ENCODE measurements at regions not wholly inside any gene's neighbourhood (a gene's known extent, or its start where the extent isn't known, plus 50 kb on each side); places are given as distances from the start of the nearest gene placed in this dataset.

GRCh38 chr16:74226338-74226954 lies 70.2 kb upstream of the PSMD7 start:
- no peak overlapping the region for H2BK120ac ChIP-seq (ENCODE audit: low read depth, low read length)
- no peak overlapping the region for H3K27ac ChIP-seq (ENCODE audit: insufficient read depth, low read length)
- H3K4me1 ChIP-seq (ENCODE audit: control insufficient read depth, insufficient read depth, low read length), result no peaks in the 10 kb centered on the region
- H3K18ac ChIP-seq (ENCODE audit: low read depth, low read length), result no peak overlapping the region
- H3K27me3 ChIP-seq (ENCODE audit: control insufficient read depth, insufficient read depth, low read length), result no peaks in the 10 kb centered on the region; the same call in 1 of the 2 replicates
- H2AFZ ChIP-seq (replicated peaks; ENCODE audit: low read length, poor library complexity), result no peak overlapping the region
- H4K20me1 ChIP-seq (ENCODE audit: insufficient read depth, low read length), result no peaks in the 10 kb centered on the region
- POLR2A ChIA-PET (ENCODE audit: unreplicated experiment), result no interaction called here
- H3K9me1 ChIP-seq (ENCODE audit: insufficient read depth, low read length), result no peaks in the 10 kb centered on the region
- no peak overlapping the region for H2AK5ac ChIP-seq (ENCODE audit: low read depth, low read length)
- no peak overlapping the region for H3K9ac ChIP-seq (ENCODE audit: low read depth, low read length)
- H3K14ac ChIP-seq (replicated peaks; ENCODE audit: low read depth, low read length), result no peak overlapping the region
- H2BK20ac ChIP-seq (ENCODE audit: low read depth, low read length), result no peak overlapping the region
- no peak overlapping the region for H3K4ac ChIP-seq (ENCODE audit: low read depth, low read length)
- in situ Hi-C loops (cut with MboI; ENCODE audit: low sequenced_read_pairs) (no loop called here), intact Hi-C loops (cut with micrococcal nuclease) (loop anchor here (1.0 kb wide), 2 partner anchors 162 to 270 kb away; no protein-coding TSS in a partner anchor), dilution Hi-C loops (cut with HindIII; ENCODE audit: low sequenced_read_pairs, unreplicated experiment) (no loop called here)
- H2BK5ac ChIP-seq (ENCODE audit: low read depth, low read length, poor library complexity, severe bottlenecking), result no peak overlapping the region
- ATAC-seq (ENCODE audit: low read depth), result peak; percentile 57; the same call in 1 of the 2 replicates
- H3K4me3 ChIP-seq (ENCODE audit: insufficient read depth, low read depth, low read length), result no peak overlapping the region
- no peak overlapping the region for H2BK15ac ChIP-seq (ENCODE audit: low read depth, low read length)
- H2AK9ac ChIP-seq (replicated peaks; ENCODE audit: low read depth, low read length, poor library complexity), result no peak overlapping the region
- H4K5ac ChIP-seq (ENCODE audit: low read depth, low read length), result no peak overlapping the region
- no peak overlapping the region for H3K23ac ChIP-seq (ENCODE audit: low read depth, low read length)
- no peaks in the 10 kb centered on the region for H3K36me3 ChIP-seq (ENCODE audit: control insufficient read depth, insufficient read depth, low read length)
- no peak overlapping the region for H4K91ac ChIP-seq (ENCODE audit: insufficient read depth, low read depth, low read length)
- H3K79me1 ChIP-seq (ENCODE audit: low read depth in 1 of 2, low read length in 2 of 2), result no peaks in the 10 kb centered on the region
- CTCF ChIA-PET, result interaction anchor here (0.6 to 3.5 kb wide), 11 partner anchors 8 to 1394 kb away, joined by 3 to 34 read pairs (median 4); no protein-coding TSS in a partner anchor
- peak overlapping the region; percentile 54; the same call in 1 of the 2 replicates for H3K4me2 ChIP-seq (ENCODE audit: low read depth, low read length)
- DNase-seq, result peak; percentile 31
- BruUV-seq (replicated peaks), result no TSS peak
- no CpG with 5 or more reads among the region's 6 CpGs for WGBS, 2 experiments (ENCODE audit: extremely low coverage in 2 of 2, insufficient read length in 1 of 2)
- no peak overlapping the region for H3K56ac ChIP-seq (ENCODE audit: extremely low read depth, insufficient read depth, low read length)
- TF ChIP-seq NFE2L2 (IDR thresholded peaks at IDR 0.05; ENCODE audit: low read depth, low read length) (no peak), FOS (IDR thresholded peaks at IDR 0.05; ENCODE audit: low read depth, low read length) (no peak), RAD21 (IDR thresholded peaks at IDR 0.05; ENCODE audit: low read length) (peak; percentile 42), CTCF (conservative IDR thresholded peaks at IDR 0.05; ENCODE audit: low read depth, low read length) (peak; percentile 47), MAFK (IDR thresholded peaks at IDR 0.05; ENCODE audit: low read depth, low read length) (no peak), SMC3 (IDR thresholded peaks at IDR 0.05; ENCODE audit: low read depth, low read length) (0 out of 2 replicates have a peak, but pooled peaks have one; percentile 8)
- no peak overlapping the region for H4K8ac ChIP-seq (ENCODE audit: low read depth in 2 of 2, low read length in 2 of 2)
- H3K9me3 ChIP-seq (ENCODE audit: control insufficient read depth, insufficient read depth, low read length), result no peaks in the 10 kb centered on the region
